Adrenal gland (tissue), 9 donors: ENCODE measurements at regions not wholly inside any gene's neighbourhood (a gene's known extent, or its start where the extent isn't known, plus 50 kb on each side); places are given as distances from the start of the nearest gene placed in this dataset.

Experiments
- DNase-seq, 7 donors: peaks; one replicate each; pipeline ENCODE4 v3.0.0-alpha.2; 2019 to 2020
- H3K27ac ChIP-seq, 5 donors: fragments of 200-600 bp; sonication (generic) in 4 of 5; 1 replicate in 3 of 5; 2 replicates in 2 of 5; pipeline versions ENCODE4 v1.5.1 to v1.8.0; 2016 to 2020; ENCODE audit warnings: mild to moderate bottlenecking in 1 of 5
- H3K27me3 ChIP-seq: fragments of 200-600 bp; 2 replicates; pipeline ENCODE4 v1.8.0; 2021
- H3K36me3 ChIP-seq, 2 donors: fragments of 200-600 bp; replicated peaks in 1 of 2; 1 replicate in 1 of 2; 2 replicates in 1 of 2; pipeline versions ENCODE4 v1.5.1 to v1.8.0; 2018 to 2022
- H3K4me1 ChIP-seq, 2 donors: fragments of 200-600 bp; replicated peaks in 1 of 2; 1 replicate in 1 of 2; 2 replicates in 1 of 2; pipeline versions ENCODE4 v1.5.1 to v1.8.0; 2018 to 2021
- H3K4me3 ChIP-seq, 4 donors: fragments of 200-600 bp; sonication (generic) in 3 of 4; one replicate each; pipeline ENCODE4 v1.5.1; 2016 to 2018
- H3K9me3 ChIP-seq, 3 donors: fragments of 200-600 bp; sonication (generic) in 1 of 3; replicated peaks in 1 of 3; 1 replicate in 2 of 3; 2 replicates in 1 of 3; pipeline versions ENCODE4 v1.5.1 to v1.8.0; 2016 to 2021
- POLR2A ChIP-seq, 2 donors: fragments of 450-650 bp; IDR thresholded peaks; one replicate each; pipeline ENCODE4 v1.6.1; 2017; ENCODE audit warnings: antibody characterized with exemption in 2 of 2, mild to moderate bottlenecking in 2 of 2, moderate library complexity in 1 of 2
- WGBS, 4 donors: extraction: QIAGEN DNeasy Blood & Tissue Kit in 2 of 4; methylation state at CpG; one replicate each; pipeline versions ENCODE4 v1.1.5 to v1.1.7; 2013 to 2017; 5-methylcytosine and 5-hydroxymethylcytosine counted together
- intact Hi-C, 2 donors: fragments of 100-400 bp; cut with DNase I; formaldehyde crosslinking; loops; one replicate each; pipeline versions ENCODE4 v1.14.1 to v1.15.0; 2022 to 2023
- TF ChIP-seq, protein P1 (sequence below), 6 experiments: fragments of 450-650 bp in 4 of 6; fragments of 200-600 bp in 2 of 6; sonication (generic) in 1 of 6; IDR thresholded peaks; 1 replicate in 5 of 6; 2 replicates in 1 of 6; pipeline versions ENCODE4 v1.5.1 to v1.8.0; 2016 to 2021; ENCODE audit warnings: antibody characterized with exemption in 6 of 6, mild to moderate bottlenecking in 2 of 6, moderate library complexity in 1 of 6
- donor health status: healthy with polysubstance abuse.
- donor health status: Bipolar disorder and iron deficiency.
- donor health status: DM: yes; HTN: yes; CAD: no.
- donor health status: DM: no; HTN: no; CAD: no.
- donor health status: DM: no; HTN: no; CAD: no.

DNA sequence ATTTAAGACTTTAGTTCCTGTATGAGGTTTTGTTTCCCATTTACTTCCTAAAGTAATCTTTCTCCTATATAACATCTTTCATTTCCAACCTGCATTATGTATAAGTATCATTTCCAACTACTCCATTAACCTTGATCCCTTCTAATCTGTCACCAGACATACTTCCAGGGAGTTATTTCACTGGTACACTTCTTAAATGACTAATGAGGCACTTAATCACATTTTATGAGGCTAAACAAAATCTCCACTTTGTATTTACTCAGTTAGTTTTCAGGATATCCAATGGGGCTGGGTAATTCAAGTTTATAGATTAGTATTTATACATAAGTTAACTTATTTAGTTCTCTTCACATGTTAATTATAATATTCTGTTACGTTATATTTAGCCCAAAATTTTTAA, 634.7 kb downstream of the PCDH17 start:
- Histone ChIP-seq H3K4me3 (no peak overlapping the region), H3K27me3 (no peaks in the 10 kb centered on the region), H3K9me3 (no peaks in the 10 kb centered on the region), H3K27ac (no peak overlapping the region), H3K36me3 (no peaks in the 10 kb centered on the region), H3K4me1 (no peaks in the 10 kb centered on the region)
- intact Hi-C loops = no loop called here
- WGBS, 4 donors = 72 to 75% (median 74%) methylated on average over 1 of the region's 1 CpG
- TF ChIP-seq, protein P1, sequence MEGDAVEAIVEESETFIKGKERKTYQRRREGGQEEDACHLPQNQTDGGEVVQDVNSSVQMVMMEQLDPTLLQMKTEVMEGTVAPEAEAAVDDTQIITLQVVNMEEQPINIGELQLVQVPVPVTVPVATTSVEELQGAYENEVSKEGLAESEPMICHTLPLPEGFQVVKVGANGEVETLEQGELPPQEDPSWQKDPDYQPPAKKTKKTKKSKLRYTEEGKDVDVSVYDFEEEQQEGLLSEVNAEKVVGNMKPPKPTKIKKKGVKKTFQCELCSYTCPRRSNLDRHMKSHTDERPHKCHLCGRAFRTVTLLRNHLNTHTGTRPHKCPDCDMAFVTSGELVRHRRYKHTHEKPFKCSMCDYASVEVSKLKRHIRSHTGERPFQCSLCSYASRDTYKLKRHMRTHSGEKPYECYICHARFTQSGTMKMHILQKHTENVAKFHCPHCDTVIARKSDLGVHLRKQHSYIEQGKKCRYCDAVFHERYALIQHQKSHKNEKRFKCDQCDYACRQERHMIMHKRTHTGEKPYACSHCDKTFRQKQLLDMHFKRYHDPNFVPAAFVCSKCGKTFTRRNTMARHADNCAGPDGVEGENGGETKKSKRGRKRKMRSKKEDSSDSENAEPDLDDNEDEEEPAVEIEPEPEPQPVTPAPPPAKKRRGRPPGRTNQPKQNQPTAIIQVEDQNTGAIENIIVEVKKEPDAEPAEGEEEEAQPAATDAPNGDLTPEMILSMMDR (IDR thresholded peaks at IDR 0.05) = no peak
- no peak for TF ChIP-seq POLR2A (IDR thresholded peaks at IDR 0.05)
- DNase-seq = no peak

DNA sequence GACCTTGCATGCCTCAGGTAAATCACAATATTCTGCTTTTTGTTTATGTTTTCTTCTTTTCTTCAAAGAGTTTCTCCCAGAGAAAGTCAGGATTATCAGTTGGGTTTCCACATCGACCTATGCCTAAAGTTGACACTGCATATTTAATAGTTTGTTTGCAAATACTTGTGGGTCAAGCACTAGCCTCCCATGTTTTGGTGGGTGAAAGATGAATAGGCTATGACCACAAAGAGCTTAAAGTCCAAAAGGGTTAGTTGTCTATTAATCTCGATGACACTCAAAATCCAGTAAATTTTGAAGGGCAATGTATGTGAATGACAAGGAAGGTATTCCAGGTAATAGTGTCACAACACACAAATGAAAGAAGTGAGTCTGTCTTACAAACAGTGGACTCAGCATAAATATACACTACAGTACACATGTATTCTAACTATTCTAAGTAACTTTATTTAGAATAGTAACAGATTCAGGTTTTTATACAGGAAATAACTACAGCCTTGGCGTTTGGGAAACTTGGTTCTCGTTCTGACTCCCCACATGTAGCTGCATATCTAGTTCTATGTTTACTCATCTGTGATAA, 667.1 kb downstream of the PCDH17 start:
- TF ChIP-seq POLR2A (IDR thresholded peaks at IDR 0.05) = no peak
- no peaks in the 10 kb centered on the region for H3K27me3 ChIP-seq
- no peak overlapping the region for H3K27ac ChIP-seq

DNA sequence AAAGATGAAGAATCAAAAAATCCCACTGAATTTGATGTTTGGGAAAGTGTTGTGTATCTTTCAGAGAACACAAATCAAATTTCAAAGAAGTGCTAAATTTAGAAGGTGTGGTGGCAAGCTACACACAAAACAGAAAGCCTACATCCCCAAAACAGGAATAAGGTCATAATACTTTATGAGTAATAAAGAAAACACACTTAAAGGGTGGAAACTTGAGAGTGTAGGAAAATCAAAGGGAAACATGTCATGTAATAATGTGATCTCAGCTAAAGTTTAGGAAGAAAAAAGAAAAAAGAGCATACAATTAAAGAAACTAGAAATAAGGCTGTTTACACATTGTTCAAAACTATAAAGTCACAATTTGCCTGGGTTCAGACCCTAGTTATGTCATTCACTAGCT, 668.7 kb downstream of the PCDH17 start:
- no peaks in the 10 kb centered on the region for H3K9me3 ChIP-seq
- no peak for DNase-seq
- no peak overlapping the region for H3K27ac ChIP-seq
- intact Hi-C loops = no loop called here
- no peaks in the 10 kb centered on the region for H3K27me3 ChIP-seq
- TF ChIP-seq, protein P1 (IDR thresholded peaks at IDR 0.05) = no peak
- TF ChIP-seq POLR2A (IDR thresholded peaks at IDR 0.05) = no peak
- H3K36me3 ChIP-seq = no peaks in the 10 kb centered on the region
- no peak overlapping the region for H3K4me3 ChIP-seq
- no peaks in the 10 kb centered on the region for H3K4me1 ChIP-seq

More for the DNA sequence above, 667.1 kb downstream of the PCDH17 start:
- WGBS, 4 donors = 67 to 84% (median 80%) methylated on average over 4 of the region's 4 CpGs
- intact Hi-C loops = no loop called here
- Histone ChIP-seq H3K36me3 (no peaks in the 10 kb centered on the region), H3K4me3 (no peak overlapping the region), H3K4me1 (no peaks in the 10 kb centered on the region), H3K9me3 (no peaks in the 10 kb centered on the region)
- DNase-seq = no peak

DNA sequence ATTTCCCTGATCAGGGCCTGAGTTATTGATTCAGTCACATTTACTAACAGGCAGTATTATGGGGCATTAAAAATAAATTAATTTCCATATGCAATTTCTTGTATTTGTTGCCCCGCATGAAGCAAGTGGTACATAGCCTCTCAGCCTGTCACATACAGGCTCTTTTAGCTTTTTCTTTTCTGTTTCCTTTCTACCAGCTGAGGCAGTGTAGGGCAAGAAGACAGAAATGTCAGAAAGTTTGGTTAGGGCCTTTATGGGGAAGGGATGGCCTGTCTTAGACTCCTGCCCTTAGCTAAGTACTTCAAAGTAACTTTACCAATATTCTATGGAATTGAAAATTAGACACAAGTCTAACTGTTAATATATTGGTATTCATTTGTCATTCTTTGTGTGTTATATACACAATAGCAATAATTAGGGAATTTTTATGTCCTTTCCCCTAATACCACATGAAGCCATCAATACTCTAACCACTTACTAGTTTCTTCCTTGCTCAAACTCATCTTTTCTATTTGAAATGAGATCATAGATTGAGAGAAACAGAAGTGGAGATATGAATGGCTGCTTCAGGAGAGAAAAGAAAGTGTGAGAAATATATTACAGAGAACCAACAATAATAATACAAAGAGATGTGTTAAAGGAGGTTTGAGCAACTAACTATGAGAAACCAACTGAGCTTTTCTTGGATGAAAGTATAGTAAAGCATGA, 669.6 kb downstream of the PCDH17 start:
- intact Hi-C loops = no loop called here
- DNase-seq = no peak
- Histone ChIP-seq H3K4me1 (no peaks in the 10 kb centered on the region), H3K27me3 (no peaks in the 10 kb centered on the region), H3K9me3 (no peaks in the 10 kb centered on the region), H3K36me3 (no peaks in the 10 kb centered on the region), H3K4me3 (no peak overlapping the region), H3K27ac (no peak overlapping the region)
- TF ChIP-seq POLR2A (IDR thresholded peaks at IDR 0.05) = no peak
- TF ChIP-seq, protein P1 (IDR thresholded peaks at IDR 0.05) = no peak
- WGBS, 4 donors = 80 to 89% (median 87%) methylated on average over 1 of the region's 1 CpG

DNA sequence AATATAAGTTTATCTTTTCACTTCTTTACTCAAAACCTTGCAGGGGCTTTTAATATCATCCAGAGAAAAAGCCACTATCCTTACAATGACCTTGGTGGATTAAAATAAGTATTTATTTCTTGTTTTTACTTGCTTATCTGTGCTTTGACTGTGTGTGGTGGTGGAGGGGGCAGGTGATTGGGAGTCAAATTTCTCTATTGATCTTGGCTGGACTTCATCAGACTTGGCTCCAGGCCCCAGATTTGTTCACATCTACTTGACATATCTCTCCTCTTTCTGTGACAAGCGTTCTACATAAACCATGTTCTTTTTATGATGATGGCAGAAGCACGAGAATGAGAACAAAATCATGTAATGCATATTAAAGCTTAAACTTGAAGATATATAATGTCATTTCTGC, 670.8 kb downstream of the PCDH17 start:
- no peak overlapping the region for H3K4me3 ChIP-seq
- no peak overlapping the region for H3K27ac ChIP-seq
- no peaks in the 10 kb centered on the region for H3K4me1 ChIP-seq
- intact Hi-C loops = no loop called here
- DNase-seq = no peak
- WGBS, 4 donors = 50 to 63% (median 58%) methylated on average over 2 of the region's 2 CpGs
- H3K36me3 ChIP-seq = no peaks in the 10 kb centered on the region
- TF ChIP-seq POLR2A (IDR thresholded peaks at IDR 0.05) = no peak
- TF ChIP-seq, protein P1 (IDR thresholded peaks at IDR 0.05) = no peak
- no peaks in the 10 kb centered on the region for H3K27me3 ChIP-seq
- H3K9me3 ChIP-seq = no peaks in the 10 kb centered on the region
